Fibroblast of peridontal ligament (primary cell): ENCODE measurements at regions not wholly inside any gene's neighbourhood (a gene's known extent, or its start where the extent isn't known, plus 50 kb on each side); places are given as distances from the start of the nearest gene placed in this dataset.
"Not testable (repeated sequence)": the region's sequence is repeated elsewhere in the genome, so short reads cannot be mapped to it uniquely, and the experiment has no call there.

ENCODE experiments used
- DNase-seq: peaks from one replicate; pipeline ENCODE4 v3.0.0-alpha.2; 2010; ENCODE audit errors: extremely low read depth

GRCh38 chr13:109702030-109702597, 84.3 kb downstream of the IRS2 start:
- DNase-seq, result not testable (repeated sequence)

GRCh38 chr13:109700176-109700575, 86.2 kb downstream of the IRS2 start:
- peak; percentile 48 for DNase-seq

DNA sequence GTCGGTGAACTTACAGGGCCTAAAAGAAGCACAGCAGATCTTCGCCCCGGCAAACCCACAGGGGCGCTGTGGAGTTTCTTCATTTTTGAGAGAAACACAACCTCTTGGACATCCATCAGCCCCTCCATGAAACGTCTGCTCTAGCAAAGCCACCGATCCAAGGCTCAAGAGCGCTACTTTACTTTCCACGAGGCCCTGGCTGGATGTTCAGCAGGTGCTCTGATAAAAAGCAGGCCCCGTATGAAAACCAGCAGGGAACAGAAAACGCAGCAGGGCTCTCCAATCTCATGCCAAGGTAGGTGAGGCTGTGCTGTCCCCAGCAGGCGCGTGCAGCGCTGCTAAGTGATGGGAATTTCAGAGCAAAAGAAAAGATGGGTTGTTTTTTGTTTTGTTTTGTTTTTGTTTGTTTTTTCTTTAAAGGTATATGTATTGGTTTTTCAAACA, 86.7 kb downstream of the IRS2 start:
- no peak for DNase-seq

GRCh38 chr13:109698779-109699178, 87.6 kb downstream of the IRS2 start:
- DNase-seq, result peak; percentile 69

DNA sequence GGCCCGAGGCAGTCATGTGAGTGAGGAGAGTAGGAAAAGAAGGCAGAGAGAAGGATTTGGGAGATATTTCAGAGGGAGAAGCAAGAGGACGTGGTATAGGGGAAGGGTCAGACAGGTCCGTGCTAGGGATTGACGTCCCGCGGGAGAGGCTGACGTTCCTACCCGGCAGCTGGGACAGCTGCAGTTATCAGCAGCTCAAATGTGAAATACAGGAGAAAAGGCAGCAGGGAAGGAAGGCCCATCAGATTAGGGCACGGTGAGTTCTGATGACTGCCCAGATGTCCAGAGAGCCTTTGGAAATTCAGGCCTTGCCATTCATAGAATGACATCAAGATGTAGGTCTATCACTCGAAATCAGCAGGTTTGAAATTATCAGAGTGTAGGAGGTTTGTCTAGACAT, 88.4 kb downstream of the IRS2 start:
- no peak for DNase-seq

GRCh38 chr13:109695402-109696190, 90.8 kb downstream of the IRS2 start:
- DNase-seq, result no peak

GRCh38 chr13:109694972-109695371, 91.4 kb downstream of the IRS2 start:
- DNase-seq, result no peak

DNA sequence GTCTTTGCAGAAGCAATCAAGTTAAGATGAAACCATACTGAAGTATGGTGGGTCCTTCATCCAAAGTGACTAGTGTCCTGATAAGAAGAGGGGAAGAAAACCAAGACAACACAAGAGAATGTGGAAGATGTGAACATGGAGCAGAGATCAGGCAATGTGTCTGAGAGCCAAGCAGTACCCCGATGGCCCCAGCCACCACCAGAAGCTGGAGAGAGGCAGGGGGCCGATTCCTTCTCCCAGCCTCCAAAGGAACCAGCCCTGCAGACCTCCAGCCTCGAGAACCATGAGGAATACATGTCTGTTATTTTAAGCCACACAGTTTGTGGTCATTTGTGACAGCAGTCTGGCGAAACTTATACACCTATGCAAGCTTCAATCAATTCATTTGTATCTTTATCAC, 93.2 kb downstream of the IRS2 start:
- no peak for DNase-seq

- DNase-seq, result no peak
These were observed 94.7 kb downstream of the IRS2 start for GRCh38 chr13:109691689-109692088.

DNA sequence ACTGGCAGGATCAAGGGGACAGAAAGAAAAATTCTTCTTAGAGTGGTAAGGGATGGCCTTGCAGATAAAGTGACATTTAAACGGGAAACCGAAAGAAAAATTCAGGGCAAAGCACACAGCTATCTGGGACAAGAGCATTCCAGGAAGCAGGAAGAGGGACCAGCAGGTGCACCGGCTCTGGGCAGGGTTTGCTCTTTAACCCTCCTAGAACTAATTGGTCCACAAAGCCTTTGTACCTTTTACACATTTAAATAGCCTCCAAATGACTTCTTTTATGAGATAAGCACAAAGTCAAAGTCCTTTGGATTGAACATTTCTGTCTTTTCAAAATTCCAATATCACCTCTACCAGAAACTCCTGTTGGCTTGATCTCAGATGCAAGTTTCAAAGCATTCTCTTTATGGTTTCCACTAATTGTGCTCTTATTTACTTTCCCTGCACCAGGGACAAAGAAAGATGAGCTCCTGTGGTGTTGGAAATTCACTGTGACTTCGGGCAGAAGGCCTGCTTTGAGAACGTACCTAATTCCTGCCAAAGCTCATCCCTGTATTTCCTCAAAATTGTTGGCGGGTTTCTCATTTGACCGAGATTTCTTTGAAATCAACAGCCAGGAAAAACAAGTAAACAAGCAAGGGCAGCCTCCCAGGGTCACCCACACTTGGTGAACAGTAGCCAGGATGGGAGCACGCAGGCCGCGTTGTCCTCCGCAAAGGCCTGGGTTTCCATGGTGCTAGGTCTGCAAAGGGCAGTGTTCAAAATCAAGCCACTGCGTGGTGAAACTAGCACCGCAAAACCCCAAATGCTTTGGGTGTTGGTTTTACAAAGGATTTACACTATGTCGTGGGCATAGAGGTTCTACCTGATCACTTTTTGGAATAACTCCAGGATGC, 98.6 kb downstream of the IRS2 start:
- DNase-seq, result no peak

DNA sequence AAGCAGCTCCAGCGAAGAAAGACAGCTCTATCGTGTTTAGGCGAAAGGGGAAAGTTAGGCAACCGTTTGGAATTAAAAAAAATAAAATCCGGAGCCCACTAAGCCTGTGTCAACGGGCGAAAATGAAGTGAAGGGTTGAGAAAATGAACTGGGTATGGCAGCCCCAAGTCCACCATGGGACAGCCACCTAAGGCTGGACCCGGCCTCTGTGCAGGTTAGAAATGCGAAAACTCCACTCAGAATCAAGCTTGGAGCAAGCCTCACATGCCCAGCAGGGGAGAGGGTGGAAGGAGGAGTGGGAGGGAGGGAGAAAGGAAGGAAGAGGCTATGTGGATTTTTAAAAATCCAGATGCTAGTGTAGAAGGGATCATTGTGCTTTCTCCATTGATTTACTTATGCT, 101.2 kb downstream of the IRS2 start:
- DNase-seq, result no peak

DNA sequence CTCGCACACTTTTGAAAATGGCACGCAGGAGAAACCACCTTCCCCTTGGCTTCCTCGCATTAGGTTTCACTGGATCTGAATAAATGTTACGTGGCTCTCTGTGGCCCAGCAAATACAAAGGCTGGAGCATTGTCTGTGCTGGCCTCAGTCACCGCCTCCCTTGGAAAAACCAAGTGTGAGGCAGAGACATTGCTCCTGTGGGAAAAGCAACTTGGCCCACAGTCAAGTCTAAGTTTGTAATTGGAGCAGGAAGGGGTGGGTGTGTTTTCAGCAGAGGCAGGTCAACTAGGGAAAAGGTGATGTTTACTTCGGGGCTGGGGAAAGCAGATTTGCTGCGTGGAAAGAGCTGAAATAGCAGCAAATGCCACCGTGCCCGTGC, 101.6 kb downstream of the IRS2 start:
- DNase-seq, result peak; percentile 21

GRCh38 chr13:109684084-109684823, 102.1 kb downstream of the IRS2 start:
- DNase-seq, result no peak

DNA sequence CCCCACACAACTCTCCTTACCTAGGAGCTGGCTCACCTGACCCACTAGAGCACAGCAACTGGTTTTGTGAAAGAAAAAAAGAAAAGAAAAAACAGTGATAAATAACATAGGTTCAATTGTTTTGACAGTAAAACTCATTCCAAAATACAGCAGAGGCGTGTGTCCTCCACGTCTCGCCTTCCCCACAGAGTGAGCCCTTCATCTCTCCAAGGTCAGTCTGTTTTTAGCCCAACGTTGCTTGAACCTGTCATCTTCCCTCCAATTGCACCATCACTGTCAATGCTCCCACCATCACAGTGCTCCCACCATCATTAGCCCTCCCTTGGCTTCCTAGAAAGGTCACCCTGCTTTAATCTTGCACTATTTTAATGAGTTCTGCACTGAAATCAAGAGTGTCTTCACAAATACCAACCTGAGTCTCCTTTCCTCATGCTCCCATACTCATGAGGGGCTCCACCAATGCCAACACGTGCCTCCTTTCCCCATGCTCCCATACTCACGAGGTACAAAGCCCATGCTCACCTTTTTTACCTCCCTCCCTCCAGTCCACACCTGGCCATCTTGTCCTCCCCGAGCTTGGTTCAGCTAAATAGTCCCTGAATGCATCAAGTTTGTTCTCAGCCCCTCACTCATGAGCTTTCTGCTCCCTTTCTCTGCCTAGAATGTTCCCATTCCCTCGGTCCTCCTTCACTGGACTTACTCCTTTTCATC, 103.7 kb downstream of the IRS2 start:
- DNase-seq, result no peak

DNA sequence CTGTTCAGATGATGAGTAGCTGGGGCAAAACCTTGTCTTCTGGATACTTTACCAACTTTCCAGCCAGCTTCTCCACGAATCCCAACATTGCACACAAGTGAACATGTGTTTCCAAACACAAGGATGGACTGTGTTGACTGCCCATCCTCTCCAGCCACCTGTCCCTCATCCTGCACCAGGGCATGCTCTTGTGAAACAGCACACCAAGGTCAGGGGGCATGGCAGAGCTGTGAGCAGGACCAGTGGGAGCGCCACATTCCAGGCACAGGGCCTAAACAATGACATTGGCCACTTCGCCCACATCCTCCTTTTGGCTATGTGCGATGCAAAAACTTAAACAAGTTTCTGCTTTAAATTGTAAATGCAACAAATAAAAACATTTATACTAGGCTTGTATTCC, 105.5 kb downstream of the IRS2 start:
- DNase-seq, result no peak

GRCh38 chr13:109680288-109680687, 106.1 kb downstream of the IRS2 start:
- DNase-seq, result no peak

GRCh38 chr13:109678459-109678858, 107.9 kb downstream of the IRS2 start:
- no peak for DNase-seq

DNA sequence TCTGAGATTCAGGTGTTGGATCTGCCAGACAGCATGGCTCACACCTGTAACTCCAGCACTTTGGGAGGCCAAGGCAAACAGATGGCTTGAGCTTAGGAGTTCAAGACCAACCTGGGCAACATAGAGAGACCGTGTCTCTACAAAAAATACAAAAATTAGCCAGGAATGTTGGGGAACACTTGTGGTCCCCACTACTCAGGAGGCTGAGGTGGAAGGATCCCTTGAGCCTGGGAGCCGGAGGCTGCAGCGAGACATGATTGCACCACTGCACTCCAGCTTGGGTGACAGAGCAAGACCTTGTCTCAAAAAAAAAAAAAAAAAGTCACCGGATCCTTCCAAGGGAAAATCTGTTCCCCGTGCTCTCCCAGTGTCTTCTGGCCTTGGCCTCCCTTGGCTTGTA, 109.2 kb downstream of the IRS2 start:
- DNase-seq, result no peak

- DNase-seq, result peak; percentile 90
These were observed 112.9 kb downstream of the IRS2 start for GRCh38 chr13:109673477-109673876.

GRCh38 chr13:109672545-109672944, 113.8 kb downstream of the IRS2 start:
- peak; percentile 81 for DNase-seq

DNA sequence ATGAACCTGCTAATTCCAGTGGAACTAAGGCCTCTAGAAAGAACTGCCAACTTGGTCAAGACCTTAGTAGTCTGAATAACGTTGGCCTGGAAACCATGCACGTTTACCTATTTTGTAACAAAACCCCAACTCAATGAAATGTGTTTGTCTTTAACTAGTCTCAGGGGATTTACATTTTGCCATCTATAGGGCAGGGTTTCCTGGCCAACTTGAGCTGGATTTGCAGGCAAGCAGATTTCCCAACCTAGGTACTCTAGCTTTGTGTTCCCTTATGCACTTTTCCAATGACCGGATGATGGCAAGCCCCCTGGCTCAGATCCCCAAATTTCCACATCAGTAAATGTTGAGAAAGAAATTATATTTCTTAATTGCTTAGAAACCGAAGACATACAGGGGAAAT, 114.5 kb downstream of the IRS2 start:
- peak; percentile 26 for DNase-seq
